DLD1 (cell line): ENCODE measurements at regions not wholly inside any gene's neighbourhood (a gene's known extent, or its start where the extent isn't known, plus 50 kb on each side); places are given as distances from the start of the nearest gene placed in this dataset.
"Not testable (repeated sequence)": the region's sequence is repeated elsewhere in the genome, so short reads cannot be mapped to it uniquely, and the experiment has no call there.

Experiments used
- in situ Hi-C: cut with HindIII; loops from 2 replicates; pipeline ENCODE4 v1.10.0; 2017; ENCODE audit warnings: low sequenced_read_pairs

DNA sequence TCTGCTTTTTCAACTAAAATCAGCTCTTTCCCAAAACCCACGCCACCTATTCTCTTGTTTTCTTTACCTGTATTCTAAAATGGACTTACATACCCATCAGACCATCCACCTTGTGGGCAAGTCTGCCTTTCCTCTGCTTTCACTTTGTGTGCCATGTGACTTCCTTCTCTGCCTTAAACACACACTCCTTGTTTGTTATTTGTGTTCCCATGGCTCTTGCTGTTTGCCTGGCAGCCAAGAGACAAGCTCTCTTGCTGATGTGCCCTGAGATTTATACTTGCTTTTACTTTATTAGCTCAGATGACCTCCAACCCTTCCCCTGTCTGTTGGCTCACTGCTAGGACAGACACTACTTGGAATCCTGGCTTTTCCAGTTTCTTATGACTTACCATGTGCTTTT lies 309.7 kb upstream of the LRRTM4 start:
- in situ Hi-C loops, result no loop called here

DNA sequence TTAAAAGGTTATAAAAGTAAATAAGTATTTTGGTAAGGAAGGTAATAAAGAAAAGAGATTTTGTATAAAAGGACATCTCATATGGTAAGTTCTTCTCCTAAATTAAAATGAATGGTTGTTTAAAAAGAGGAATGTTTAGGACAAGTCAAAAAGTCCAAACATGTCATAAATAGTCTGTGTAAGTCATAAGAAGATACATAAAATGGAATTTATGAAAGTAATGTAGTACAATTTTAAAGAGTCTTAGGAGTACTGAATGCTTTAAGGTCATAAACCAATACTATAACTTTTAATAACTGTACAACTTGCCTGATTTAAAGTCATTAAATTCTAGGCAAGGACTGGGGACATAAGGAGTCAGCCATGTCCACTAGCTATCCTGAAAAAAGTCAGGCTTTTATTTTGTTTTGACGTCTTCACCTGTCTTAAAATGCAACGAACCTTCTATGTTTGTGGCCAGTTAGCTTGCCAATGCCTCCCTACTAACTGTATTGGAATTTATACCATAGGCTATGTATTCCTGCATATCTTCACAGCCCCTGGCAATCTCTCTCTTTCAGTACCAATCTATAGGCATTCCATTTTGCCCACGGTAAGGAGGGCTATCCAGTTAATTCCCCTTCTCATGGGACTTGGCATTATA lies 312.3 kb upstream of the LRRTM4 start:
- in situ Hi-C loops, result no loop called here

DNA sequence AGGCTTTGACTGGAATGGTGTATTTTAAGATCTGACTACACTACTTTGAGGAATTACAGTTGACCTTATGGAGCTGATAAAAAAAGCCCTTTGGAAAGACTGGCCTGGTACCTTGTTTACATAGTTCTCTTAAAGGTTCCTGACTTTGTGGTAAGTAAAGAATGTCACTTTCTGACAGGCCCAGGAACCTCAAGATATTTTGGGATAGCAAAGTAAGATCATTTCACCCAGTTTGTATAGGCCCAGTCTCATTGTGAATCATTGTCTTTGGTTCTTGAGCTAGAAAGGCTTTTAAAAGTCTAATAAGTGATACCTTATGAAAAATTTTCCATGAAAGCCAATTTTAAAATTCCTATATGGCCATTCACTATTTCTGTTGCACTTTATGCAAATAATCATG lies 316.3 kb upstream of the LRRTM4 start:
- in situ Hi-C loops, result no loop called here

DNA sequence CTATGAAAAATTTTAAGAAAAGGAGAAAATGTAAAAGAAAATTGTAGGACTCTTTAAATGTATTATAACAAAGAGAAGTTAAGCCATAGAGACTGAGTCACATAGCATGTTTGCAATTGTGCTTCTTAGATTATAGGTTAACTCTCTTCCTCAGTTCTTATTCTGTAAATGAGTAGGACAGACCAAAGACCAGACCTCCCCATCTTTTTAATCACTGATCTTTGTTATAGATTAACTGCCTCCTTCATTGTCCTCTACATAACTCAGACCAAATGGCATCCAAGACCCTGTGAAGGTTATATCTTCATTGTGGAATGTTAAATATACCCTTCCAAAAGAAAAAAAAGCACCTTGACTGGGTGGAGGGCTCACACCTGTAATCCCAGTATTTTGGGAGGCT lies 316.9 kb upstream of the LRRTM4 start:
- in situ Hi-C loops, result no loop called here

DNA sequence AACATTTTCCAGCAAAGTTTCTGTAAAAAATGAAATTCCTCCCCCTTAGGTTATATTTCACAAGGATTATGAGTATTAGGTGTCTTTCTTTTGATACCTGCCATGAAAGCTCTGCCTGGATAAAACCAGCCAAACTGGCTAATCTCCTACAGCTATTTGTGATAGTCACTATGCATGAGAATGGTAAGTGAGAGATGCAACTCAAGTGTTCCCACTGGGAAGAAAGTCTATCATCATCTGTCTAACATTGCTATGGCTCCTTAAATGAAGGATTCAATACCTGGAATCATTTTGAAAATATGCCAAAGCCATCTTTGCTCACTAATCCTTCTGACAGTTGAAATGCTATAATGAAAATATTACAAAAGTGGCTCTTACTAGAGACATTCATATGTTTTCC lies 339.9 kb upstream of the LRRTM4 start:
- in situ Hi-C loops, result no loop called here

DNA sequence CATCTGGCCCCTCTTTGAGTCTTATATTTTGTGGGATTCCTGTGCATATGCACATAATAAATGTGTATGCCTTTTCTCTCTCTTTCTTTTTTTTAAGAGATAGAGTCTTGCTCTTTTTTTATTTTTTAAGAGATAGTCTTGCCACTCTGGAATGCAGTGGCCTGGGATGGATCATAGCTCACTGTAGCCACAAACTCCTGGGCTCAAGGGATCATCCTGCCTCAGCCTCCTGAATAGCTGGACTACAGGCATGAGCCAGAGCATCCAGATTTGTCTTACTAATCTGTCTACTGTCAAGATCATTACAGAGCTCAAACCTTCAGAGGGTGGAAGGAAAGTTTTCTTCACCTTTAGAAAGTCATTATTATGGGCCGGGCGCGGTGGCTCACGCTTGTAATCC lies 342.2 kb upstream of the LRRTM4 start:
- in situ Hi-C loops, result no loop called here

DNA sequence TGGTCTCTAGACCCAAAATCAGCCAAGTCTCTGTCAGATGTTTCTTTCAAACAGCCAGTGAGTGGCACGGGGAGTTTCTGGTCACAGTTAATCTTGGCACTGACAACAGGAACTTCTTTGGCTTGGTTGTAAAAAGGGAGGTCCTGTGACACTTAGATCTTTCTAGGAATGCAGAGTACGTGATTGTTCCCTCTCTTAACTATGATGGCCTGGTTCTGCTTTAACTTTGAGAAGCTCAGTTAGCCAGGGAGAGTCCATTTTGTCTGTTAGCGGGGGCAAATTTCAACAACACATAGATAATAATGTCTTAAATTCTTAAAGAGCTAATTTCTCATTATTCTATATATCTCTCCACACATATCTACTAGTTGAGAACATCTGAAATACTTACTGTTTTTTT lies 344.5 kb upstream of the LRRTM4 start:
- in situ Hi-C loops, result no loop called here

DNA sequence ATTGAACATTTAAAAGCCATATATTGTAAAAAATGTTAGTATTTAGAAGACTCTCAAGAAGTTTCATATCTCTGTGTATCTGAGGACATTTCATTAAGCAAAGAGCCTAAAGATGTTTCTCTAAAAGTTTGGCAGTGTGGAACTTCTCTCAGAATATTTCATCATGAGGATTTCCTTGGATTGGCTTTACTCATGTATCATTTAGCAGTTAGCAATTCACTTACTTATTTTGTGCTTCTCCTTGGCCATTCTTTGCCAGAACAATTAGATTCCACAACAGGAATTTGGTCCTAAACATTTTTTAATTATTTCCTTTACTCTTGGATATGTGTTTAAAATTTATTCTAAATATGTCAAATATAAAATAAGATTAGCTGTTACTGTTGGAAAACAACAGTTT lies 345.0 kb upstream of the LRRTM4 start:
- in situ Hi-C loops, result no loop called here

DNA sequence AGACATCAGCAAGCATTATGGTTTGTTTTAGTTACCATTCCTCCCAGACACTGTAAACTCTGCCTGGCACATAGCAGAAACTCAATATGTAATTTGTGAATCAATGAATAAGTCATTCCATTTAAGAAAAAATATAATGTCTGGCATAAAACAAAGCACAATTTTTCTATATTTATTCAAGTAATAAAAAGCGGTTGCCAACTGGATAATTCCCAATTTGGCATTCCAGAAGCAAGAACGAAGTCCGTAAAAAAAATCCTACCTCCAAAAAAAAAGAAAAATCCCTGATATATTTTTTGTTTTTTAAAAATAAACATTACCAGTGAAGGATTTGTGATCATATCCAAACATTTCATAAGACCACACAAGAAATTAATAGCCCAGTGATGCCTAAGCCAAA lies 351.3 kb upstream of the LRRTM4 start:
- in situ Hi-C loops, result no loop called here

DNA sequence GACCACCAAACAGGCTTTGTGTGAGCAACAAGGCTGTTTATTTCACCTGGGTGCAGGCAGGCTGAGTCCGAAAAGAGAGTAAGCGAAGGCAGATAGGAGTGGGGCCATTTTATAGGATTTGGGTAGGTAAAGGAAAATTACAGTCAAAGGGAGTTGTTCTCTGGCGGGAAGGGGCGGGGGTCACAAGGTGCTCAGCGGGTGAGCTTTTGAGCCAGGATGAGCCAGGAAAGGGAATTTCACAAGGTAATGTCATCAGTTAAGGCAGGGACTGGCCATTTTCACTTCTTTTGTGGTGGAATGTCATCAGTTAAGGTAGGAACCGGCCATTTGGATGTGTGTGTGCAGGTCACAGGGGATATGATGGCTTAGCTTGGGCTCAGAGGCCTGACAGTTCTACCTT lies 378.0 kb upstream of the LRRTM4 start:
- in situ Hi-C loops, result not testable (repeated sequence)

DNA sequence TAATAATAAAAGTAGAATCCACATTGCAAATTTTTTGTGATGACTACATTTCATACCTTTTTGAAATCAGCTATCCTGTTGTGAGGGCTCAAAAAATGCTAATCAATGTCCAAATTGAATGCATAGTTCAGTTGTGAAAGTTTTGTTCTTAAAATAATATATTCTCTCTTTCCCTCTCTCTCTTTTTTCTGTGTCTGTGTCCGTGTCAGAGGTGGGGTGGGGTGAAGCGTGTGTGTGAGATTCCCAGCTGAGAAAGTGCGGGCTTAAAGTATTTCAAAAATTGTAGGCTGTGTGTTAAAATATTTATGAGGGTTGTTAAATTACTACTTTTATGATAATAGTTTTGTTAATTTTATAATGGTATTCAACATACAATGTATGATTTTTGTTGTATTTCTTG lies 388.0 kb upstream of the LRRTM4 start:
- in situ Hi-C loops, result no loop called here

DNA sequence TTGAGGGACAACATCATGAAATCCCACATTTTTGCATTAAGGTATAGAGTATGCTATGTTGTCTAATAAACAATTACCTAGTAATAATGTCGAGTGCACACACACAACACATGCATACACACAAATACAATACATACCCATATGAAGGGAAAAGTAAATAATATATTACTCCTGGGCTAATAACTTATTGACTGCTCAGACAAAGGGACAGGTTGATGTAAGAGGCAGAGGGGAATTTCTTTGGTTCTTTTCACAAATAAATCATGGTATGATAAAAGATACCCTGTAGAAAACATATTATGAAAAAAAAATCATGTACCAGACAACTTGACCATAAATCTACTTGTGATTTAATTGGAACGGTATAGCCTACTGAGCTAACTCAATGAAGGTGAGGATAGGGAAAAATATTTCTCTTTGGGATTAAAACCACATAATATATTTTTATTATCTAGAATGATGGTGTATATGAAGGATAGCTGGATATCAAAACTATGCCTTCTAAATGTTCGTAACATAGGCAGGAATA lies 398.7 kb upstream of the LRRTM4 start:
- in situ Hi-C loops, result no loop called here

DNA sequence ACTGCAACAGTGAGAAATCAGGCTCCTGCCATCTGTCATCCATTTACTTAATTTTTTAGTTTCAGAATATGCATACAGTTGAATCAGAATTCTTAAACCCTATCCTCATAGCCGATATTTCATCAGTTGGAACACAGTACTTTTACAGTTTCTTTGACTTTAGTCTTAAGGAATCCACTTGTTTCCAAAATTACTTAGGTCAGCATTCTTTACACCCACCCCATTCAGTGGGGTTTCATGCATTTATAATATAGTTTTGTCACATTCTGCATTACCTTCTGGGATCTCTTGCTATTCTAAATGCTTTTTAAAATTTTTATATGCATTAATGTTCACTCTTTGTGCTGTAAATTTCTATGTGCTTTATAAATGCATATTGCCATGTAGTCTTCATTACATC lies 400.4 kb upstream of the LRRTM4 start:
- in situ Hi-C loops, result no loop called here

DNA sequence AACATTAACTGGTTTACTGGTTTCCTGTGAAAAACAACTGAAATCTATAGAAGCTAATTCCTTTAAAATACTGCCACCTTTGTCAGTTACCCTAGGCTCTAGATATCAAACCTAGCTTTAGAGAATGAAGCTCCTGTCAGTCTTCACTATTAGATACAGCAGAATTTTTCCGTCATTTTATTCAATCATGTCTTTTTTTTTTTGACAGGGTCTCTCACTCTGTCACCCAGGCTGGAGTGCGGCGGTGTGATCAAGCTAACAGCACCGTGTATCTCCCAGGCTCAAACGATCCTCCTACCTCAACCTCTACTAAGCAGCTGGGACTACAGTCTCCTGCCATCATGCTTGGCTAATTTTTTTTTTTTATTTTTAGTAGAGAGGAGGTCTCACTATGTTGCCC lies 415.2 kb upstream of the LRRTM4 start:
- in situ Hi-C loops, result no loop called here

DNA sequence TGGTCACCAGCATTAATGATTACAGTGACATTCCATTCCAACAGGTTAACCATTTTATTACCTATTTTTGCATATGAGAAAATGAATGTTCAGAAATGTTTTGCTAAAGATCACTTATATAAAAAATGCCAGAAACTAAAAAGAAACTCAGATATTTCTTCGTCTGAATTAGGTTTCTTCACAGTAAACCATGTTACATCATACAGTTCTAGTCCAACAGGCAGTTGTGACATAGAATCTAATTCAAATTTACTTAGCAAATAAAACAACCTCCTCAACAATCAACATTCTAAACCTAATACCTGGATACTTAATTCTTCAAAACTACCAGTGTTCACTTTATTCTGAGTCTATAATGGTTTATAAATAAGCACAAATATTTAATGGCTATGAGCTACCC lies 416.3 kb upstream of the LRRTM4 start:
- in situ Hi-C loops, result no loop called here

DNA sequence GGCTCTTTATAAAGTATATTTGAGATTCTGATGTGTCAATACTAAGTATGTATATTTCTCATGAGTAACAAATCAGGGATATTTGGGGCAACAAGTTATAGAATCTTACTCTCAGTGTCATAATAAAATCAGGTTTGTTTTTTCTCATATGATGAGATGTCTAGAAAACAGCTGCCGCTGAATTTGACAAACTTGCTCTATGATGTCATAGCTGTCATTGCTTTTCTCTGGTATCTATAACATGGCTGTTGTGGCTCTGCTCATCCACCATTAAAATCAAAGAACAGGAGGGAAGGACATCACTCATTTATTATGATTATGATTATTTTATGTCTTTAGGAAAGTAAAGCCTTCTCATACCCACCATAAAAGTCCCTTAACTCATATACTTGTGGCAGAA lies 417.2 kb upstream of the LRRTM4 start:
- in situ Hi-C loops, result no loop called here

DNA sequence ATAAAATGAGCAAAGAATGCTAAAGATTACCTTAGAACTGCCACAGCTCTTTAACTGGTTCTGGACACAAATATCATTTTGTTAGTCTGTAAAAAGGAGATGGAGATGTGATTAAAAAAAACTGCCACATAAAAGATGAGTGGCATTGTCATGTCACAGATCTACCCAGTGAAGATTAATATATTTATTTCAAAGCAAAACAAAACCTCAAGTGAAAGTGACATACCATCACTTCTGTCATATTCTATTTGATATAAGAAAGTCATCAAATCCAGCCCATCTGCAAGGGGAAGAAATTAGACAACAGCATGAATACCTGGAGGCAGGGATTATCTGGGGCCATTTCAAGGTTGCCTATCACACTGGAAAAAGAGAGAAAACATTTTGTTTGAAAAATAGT lies 417.6 kb upstream of the LRRTM4 start:
- in situ Hi-C loops, result no loop called here

DNA sequence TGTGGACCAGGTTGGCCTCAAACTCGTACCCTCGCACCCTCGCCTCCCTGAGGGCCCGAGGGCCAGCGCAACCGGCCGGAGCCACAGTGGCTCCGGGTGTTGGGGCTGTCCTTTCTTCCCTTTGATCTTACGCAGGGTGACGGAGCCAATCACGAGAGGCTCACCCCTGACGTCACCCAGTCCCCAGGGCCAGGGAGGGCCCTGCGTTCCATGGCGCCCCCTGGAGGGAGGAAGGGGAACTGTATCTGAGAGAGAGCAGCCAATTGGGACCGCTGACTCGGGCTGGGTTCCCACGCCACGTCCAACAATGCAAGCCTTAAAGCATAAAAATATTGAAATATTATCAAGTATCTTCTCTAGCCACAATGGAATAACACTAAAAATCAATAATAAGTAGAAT lies 432.8 kb upstream of the LRRTM4 start:
- in situ Hi-C loops, result no loop called here

DNA sequence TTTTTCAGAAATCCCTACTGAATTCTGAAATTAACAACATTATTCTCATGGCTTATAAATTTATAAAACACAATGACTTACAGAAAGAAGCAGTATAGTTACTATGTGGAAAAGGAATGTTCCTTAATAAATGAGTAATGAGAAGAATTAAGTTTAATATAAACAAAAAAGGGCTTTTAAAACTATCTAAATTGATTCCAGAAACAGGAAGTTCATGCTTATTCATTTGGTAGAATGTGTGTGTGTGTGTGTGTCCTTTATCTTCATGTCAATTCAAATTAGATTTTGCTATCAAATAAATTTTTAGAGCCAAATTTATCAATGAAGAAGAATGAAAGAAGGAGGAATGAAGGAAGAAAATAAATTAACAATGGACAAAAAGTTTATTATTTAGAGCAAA lies 440.8 kb upstream of the LRRTM4 start:
- in situ Hi-C loops, result no loop called here

DNA sequence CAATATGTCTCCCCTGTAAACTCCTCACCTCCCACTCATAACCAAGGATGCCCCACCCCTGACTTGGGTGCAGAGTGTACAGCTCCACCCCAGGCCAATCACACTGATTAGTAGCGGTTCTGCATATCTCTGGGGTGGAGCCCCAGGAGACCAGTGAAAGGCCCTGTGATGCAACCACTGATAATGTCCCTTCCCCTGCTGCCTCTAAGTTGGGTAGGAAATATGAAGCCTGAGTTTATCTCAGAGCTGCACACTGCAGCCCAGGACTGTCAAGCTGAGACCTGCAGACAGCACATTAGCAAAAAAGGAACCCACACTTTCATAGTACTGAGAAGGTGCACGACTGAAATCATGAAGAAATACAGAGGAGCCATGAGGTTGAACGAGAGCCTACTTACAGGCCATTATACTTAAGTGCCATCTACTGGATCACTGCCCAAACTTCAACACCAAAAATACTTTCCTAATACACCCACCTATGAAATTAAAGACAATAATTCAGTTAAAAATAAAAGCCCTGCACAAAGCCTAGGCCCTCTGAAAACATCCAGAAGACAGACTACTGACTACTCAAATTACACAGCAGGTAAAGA lies 455.4 kb upstream of the LRRTM4 start:
- in situ Hi-C loops, result no loop called here

DNA sequence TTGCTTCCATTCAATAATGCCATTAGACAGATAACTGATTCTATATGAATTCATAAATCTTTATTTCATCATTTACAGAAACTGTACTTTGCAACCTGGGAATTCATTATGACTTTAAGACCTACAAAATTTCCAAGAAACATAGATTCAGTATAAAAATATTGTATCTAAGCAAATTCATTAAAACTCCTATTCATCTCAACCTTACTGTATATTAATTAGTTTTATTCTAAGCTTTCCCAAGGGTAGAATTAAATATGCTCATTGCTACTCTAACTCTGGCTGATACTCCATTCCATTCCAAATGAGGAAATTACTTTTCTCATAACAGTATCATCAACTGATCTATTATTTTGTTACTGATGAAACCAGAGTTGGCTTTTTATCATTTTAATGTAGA lies 473.0 kb upstream of the LRRTM4 start:
- in situ Hi-C loops, result no loop called here

DNA sequence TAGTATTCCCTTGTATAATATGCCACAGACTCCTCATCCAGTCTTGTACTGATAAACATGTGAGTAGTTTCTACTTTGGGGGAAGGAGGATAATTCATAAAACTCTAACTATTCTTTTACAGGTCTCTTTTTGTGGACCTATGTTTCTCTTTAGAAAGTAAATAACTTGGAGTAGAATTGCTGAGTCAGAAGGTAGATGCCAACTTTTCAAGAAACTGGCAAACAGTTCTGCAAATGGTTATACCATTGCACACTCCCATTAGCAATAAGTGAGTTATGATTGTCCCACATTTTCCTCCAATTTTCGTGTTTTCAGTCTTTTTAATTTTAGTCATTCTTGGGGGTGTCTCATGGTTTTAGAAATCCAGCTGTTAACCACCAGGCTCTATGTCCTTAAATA lies 477.2 kb upstream of the LRRTM4 start:
- in situ Hi-C loops, result no loop called here

DNA sequence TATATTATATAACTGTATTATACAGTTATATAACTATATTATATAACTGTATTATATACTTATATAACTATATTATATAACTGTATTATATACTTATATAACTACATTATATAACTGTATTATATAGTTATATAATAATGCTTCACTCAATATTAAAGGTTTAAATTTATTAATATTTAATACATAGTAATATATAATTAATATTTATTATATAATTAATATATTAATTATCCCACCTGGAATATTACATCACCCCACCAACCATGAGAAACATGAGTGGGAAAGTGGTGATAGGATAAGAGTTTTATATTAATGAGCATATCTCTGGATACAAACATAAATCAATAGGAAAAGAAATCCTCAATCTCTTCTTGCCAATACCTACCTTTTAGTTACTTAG lies 487.1 kb upstream of the LRRTM4 start:
- in situ Hi-C loops, result no loop called here
